GM23338 (cell line): ENCODE measurements at regions not wholly inside any gene's neighbourhood (a gene's known extent, or its start where the extent isn't known, plus 50 kb on each side); places are given as distances from the start of the nearest gene placed in this dataset.

Experiments used
- CREB1 ChIP-seq: fragments of 250-450 bp; sonication (Bioruptor Pico); IDR thresholded peaks from 2 replicates; pipeline ENCODE4 v1.5.0; 2020; ENCODE audit warnings: low read depth, mild to moderate bottlenecking, moderate library complexity
- EZH2 ChIP-seq: fragments of 200-600 bp; sonication (generic); IDR thresholded peaks from one replicate; pipeline ENCODE4 v1.8.0; 2017; ENCODE audit warnings: antibody characterized with exemption, mild to moderate bottlenecking, low read depth; ENCODE audit not compliant: unreplicated experiment
- EZH2phosphoT487 ChIP-seq: fragments of 200-600 bp; sonication (generic); IDR thresholded peaks from one replicate; pipeline ENCODE4 v1.8.1; 2018; ENCODE audit warnings: antibody characterized with exemption; ENCODE audit not compliant: unreplicated experiment
- JUNB ChIP-seq: IDR thresholded peaks from one replicate; pipeline ENCODE4 v1.6.1; 2016; ENCODE audit warnings: antibody characterized with exemption; ENCODE audit not compliant: unreplicated experiment
- POLR2AphosphoS5 ChIP-seq: IDR thresholded peaks from 2 replicates; pipeline ENCODE4 v1.6.1; 2016; ENCODE audit warnings: antibody characterized with exemption, low read depth
- ZNF114 ChIP-seq: fragments of 250-450 bp; sonication (Bioruptor Pico); IDR thresholded peaks from 2 replicates; pipeline ENCODE4 v1.5.0; 2020; ENCODE audit warnings: mild to moderate bottlenecking, moderate library complexity
- TF ChIP-seq, protein P1 (sequence below), 2 experiments: fragments of 200-600 bp in 1 of 2; sonication (generic) in 1 of 2; conservative IDR thresholded peaks; 2 replicates each; pipeline versions ENCODE4 v1.5.1 to v1.6.1; 2016 to 2017; ENCODE audit warnings: antibody characterized with exemption in 2 of 2, low read depth in 2 of 2, mild to moderate bottlenecking in 2 of 2, moderate library complexity in 1 of 2
- TF ChIP-seq, protein P2 (sequence below): IDR thresholded peaks from one replicate; pipeline ENCODE4 v1.6.1; 2018; ENCODE audit warnings: antibody characterized with exemption; ENCODE audit not compliant: unreplicated experiment
- TF ChIP-seq, protein P3 (sequence below): IDR thresholded peaks from 2 replicates; pipeline ENCODE4 v1.6.1; 2016; ENCODE audit warnings: antibody characterized with exemption

DNA sequence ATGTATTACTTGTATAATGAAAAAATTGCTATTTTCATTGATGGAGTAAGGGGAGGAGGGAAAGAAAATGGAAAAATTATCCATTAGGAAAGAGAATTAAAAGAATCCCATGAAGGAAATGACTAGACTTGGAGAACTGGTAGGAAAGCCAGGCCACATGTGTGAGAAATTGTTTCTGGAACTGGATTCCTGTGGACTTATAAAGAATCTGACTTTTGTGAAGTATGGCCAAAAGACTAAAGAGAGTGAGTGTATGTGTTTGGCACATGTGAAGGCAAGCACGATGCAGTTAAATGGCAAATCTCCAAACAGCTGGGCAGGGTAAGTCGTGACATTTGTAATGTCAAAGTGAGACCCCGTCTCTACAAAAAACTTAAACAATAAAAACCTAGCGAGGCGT lies 89.4 kb downstream of the MTX3 start:
- TF ChIP-seq, protein P1, sequence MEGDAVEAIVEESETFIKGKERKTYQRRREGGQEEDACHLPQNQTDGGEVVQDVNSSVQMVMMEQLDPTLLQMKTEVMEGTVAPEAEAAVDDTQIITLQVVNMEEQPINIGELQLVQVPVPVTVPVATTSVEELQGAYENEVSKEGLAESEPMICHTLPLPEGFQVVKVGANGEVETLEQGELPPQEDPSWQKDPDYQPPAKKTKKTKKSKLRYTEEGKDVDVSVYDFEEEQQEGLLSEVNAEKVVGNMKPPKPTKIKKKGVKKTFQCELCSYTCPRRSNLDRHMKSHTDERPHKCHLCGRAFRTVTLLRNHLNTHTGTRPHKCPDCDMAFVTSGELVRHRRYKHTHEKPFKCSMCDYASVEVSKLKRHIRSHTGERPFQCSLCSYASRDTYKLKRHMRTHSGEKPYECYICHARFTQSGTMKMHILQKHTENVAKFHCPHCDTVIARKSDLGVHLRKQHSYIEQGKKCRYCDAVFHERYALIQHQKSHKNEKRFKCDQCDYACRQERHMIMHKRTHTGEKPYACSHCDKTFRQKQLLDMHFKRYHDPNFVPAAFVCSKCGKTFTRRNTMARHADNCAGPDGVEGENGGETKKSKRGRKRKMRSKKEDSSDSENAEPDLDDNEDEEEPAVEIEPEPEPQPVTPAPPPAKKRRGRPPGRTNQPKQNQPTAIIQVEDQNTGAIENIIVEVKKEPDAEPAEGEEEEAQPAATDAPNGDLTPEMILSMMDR (conservative IDR thresholded peaks at IDR 0.05; ENCODE audit: low read depth in 2 of 2) = no peak
- TF ChIP-seq POLR2AphosphoS5 = no peak
- no peak for TF ChIP-seq CREB1 (CRISPR knock-in tag)
- no peak for TF ChIP-seq EZH2phosphoT487
- TF ChIP-seq EZH2 = no peak
- TF ChIP-seq JUNB = no peak
- TF ChIP-seq, protein P2, sequence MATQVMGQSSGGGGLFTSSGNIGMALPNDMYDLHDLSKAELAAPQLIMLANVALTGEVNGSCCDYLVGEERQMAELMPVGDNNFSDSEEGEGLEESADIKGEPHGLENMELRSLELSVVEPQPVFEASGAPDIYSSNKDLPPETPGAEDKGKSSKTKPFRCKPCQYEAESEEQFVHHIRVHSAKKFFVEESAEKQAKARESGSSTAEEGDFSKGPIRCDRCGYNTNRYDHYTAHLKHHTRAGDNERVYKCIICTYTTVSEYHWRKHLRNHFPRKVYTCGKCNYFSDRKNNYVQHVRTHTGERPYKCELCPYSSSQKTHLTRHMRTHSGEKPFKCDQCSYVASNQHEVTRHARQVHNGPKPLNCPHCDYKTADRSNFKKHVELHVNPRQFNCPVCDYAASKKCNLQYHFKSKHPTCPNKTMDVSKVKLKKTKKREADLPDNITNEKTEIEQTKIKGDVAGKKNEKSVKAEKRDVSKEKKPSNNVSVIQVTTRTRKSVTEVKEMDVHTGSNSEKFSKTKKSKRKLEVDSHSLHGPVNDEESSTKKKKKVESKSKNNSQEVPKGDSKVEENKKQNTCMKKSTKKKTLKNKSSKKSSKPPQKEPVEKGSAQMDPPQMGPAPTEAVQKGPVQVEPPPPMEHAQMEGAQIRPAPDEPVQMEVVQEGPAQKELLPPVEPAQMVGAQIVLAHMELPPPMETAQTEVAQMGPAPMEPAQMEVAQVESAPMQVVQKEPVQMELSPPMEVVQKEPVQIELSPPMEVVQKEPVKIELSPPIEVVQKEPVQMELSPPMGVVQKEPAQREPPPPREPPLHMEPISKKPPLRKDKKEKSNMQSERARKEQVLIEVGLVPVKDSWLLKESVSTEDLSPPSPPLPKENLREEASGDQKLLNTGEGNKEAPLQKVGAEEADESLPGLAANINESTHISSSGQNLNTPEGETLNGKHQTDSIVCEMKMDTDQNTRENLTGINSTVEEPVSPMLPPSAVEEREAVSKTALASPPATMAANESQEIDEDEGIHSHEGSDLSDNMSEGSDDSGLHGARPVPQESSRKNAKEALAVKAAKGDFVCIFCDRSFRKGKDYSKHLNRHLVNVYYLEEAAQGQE = no peak
- TF ChIP-seq, protein P3, sequence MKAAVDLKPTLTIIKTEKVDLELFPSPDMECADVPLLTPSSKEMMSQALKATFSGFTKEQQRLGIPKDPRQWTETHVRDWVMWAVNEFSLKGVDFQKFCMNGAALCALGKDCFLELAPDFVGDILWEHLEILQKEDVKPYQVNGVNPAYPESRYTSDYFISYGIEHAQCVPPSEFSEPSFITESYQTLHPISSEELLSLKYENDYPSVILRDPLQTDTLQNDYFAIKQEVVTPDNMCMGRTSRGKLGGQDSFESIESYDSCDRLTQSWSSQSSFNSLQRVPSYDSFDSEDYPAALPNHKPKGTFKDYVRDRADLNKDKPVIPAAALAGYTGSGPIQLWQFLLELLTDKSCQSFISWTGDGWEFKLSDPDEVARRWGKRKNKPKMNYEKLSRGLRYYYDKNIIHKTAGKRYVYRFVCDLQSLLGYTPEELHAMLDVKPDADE = no peak
- no peak for TF ChIP-seq ZNF114 (CRISPR knock-in tag)
